GM21825 (cell line): ENCODE measurements at regions not wholly inside any gene's neighbourhood (a gene's known extent, or its start where the extent isn't known, plus 50 kb on each side); places are given as distances from the start of the nearest gene placed in this dataset.

Source experiments
- ATAC-seq: cut with Tn5 transposase; IDR thresholded peaks from one replicate; pipeline ENCODE4 v1.9.1; 2021; ENCODE audit warnings: mild to moderate bottlenecking, moderate library complexity; ENCODE audit not compliant: unreplicated experiment

DNA sequence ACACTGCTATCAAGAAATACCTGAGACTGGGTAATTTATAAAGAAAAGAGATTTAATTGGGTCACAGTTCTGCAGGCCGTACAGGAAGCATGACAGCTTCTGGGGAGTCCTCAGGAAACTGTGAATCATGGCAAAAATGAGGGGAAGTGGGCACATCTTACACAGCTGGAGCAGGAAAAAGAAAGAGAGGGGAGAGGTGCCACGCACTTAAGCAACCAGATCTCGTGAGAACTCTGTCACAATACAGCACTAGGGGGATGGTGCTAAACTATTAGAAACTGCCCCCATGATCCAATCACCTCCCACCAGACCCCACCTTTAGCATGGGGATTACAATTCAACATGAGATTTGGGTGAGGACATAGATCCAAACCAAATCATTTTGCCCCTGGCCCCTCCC, 105.5 kb upstream of the CPLX2 start:
- no peak for ATAC-seq

DNA sequence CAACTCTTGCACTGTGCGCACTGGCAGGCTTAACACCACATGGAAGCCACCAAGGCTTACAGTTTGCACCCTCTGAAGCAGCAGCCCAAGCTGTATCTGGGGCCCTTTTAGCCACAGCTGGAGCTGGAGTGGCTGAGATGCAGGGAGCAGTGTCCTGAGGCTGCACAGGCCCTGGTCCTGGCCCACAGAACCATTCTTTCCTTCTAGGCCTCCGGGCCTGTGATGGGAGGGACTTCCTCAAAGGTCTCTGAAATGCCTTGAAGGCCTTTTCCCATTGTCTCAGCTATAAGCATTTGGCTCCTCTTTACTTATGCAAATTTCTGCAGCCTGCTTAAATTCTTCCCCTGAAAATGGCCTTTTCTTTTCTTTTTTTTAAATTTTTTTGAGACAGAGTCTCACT, 104.4 kb upstream of the CPLX2 start:
- no peak for ATAC-seq

DNA sequence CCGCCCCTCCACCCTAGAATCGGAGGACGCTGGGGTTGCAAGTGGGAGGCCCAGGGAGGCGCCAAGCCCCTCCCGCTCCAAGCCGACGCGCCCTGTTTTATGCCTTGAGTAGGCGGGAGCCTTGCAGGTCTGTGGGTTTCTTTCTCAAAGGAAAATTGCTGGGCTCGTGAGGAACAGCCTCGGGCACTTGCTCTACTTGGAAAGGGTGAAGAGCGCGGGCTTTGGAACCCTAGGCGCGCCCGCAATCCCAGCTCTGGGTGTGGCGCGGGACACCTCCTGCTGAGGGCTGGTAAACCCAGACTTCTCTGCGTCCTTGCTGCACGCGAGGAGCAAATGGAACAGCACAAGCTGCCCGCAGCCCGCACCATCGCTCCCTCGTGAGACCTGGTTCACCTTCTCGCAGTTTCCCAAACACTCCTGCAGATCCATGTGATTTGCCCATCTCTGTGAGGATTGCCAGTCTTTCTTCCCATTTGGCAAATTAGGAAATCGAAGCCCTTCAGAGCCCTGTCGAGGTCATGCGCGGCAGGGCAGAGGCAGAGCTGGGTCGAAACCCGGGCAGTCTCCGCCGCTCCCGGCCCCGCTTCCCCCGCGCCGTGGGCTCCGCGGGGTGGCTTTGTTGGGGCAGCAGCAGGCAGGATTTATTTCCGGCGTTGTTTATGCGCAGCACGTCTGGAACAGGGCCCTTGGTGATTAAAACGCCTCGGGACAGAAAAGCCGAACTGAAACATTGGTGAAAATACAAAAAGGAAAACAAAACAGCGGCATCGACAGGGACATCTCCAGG, 98.4 kb upstream of the CPLX2 start:
- no peak for ATAC-seq

DNA sequence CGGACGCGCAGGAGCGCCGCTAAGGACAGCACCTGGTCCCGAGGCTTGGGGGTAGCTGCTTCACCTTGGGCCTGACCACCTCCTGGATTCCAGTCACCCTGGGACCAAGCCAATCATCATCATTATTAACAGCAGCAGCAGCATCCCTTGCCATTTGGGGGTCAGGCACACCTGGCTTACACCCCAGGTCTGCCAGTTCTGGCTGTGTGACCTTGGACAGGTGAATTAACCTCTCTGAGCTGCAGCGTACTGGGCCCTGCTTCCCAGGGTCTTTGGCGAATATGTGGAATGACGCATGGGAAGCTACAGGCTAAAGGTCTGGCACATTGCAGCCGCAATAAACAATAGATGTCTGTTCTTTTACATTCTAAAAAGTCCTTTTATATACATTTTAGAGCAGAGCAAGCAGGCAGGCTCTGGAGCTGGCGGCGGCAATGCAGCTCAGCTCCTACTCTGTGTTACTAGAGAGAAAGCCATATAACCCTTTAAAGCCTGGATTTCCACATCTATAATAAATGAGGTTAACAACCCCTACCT, 97.8 kb upstream of the CPLX2 start:
- ATAC-seq: no peak

DNA sequence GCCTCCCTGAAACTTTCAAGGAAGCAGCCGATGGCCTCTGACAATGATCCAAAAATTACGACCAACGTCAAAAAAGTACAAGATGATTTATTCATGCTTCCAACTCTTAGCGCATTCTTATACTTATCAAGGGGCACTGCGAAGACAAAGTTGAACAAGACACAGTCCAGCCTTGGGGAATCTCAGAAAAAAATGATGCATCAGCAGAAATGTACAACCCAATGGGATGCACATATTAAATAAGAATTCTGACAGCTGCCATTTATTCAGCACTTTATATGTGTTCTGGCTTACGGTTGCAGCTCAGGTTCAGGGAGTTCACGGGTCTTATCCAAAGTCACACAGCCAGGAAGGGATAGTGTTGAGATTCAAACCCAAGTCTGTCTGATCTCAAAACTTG, 96.0 kb upstream of the CPLX2 start:
- ATAC-seq: no peak

DNA sequence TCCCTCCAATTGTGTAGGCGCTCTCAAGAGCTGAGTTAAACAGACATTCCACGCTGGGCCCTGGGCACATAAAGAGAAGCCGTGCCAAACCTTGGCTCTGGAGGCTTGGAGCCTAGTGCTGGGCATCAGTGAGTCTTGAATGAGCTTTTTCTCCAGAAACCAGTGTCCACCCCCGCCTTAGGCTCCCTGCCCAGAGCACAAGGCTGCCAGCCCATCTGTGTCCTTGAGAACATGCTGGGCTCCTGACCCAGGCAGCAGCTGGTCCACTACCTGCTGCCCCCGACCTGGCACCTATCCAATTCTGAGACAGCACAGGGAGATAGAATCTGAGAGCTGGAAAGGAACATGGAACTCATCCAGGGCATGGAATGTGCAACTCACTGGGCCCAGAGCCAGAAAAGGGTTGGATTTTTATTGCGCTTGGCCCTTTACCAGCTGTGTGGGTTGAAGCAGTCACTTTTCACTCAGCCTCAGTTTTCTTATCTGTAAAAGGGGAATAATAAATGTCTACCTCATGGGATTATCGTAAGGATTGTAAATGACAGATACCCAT, 92.4 kb upstream of the CPLX2 start:
- ATAC-seq: no peak

DNA sequence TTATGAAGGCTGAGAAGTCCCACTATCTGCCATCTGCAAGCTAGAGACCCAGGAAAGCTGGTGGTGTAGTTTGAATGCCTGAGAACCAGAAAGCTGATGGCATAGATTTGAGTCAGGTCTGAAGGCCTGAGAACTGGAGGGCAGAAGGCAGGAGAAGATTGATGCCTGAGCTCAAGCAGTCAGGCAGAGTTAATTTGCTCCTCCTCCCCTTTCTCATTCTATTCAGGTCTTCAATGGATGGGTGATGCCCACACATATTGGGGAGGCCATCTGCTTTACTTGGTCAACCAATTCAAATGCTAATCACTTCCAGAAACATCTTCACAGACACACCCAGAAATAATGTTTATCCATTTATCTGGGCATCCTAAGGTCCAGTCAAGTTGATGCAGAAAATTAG, 87.6 kb upstream of the CPLX2 start:
- no peak for ATAC-seq

DNA sequence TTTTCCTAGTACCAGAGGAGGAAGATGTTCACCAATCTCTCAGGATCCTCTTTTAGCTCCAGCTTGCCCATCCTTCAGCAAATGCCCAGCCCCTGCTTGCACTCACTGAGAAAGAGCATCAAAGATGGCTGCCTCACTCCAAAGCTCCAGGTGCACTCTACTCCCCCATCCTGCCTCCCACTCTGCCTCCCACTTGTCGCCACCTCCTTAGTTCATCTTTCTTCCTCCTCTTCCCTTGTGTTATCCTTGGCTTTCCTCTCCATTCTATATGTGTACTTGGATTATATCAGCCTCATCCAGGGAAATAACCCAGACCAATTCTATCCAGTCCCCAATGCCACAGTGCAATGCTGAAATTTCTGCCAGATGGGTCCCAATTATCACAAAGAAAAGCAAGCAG, 87.1 kb upstream of the CPLX2 start:
- ATAC-seq: no peak

DNA sequence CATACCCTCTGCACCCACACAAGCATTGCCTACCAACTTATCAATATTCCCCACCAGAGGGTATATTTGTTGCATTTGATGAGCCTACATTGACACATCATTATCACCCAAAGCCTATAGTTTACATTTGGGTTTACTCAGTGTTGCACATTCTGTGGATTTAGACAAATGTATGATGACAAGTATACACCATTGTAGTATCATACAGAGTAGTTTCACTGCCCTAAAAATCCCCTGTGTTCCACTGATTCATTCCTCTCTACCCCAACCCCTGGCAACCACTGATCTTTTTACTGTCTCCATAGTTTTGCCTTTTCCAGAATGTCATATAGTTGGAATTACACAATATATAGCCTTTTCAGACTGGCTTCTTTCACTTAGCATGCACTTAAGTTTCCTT, 85.7 kb upstream of the CPLX2 start:
- ATAC-seq: no peak

DNA sequence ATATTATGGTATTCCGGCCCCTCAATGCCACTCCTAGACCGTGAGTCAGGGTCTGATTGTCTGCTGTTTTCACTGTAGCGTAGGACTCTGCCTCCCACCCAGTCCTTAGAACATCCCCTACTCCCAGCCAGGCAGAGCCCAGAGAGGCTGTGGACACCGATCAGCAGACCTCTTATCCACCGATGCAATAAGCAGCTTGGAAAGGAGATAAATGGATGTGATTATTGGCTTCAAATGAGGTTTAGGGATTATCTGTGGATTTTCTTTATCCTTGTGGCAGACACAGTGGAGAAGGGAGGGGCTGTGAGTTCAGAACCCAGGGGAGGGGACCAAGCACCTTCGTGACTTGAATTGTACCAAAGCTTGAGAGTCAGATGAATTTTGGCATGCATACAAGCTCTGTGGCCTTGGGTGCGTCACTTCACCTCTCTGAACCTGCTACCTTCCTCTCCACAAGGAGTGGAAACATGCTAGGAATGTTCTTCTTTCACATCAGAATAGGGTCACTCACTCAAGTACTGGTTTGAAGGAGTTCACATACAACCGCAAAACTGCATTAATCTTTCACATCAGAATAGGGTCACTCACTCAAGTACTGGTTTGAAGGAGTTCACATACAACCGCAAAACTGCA, 83.1 kb upstream of the CPLX2 start:
- no peak for ATAC-seq

DNA sequence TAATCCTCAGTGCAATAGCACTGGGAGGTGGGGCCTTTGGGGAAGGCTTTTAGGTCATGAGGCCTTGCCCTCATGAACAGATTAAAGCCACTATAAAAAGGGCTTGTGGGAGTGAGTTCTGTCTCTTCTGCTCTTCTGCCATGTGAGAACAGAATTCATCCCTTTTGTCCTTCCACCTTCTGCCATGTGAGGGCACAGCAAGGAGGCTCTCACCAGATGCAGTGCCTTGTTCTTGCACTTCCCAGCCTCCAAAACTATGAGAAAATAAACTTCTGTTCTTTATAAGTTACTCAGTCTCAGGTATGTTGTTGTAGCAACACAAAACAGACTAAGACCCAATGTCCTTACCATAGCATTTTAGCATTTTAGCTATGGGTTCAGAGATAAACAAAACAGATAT, 81.7 kb upstream of the CPLX2 start:
- no peak for ATAC-seq

DNA sequence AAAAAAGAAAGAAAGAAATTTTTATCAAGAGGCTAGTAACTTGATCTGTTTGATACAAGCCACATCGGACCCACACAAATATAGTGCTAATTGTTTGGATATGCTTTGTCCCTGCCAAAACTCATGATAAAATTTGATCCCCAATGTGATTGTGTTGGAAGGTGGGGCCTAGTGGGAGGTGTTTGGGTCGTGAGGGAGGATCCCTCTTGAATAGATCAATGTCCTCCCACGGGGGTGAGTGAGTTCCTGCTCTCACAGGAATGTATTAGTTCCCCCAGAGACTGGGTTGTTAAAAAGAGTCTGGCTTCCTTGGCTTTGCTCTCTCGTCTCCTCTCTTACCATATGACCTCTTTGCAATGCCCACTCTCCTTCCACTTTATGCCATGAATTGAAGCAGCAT, 80.6 kb upstream of the CPLX2 start:
- no peak for ATAC-seq

DNA sequence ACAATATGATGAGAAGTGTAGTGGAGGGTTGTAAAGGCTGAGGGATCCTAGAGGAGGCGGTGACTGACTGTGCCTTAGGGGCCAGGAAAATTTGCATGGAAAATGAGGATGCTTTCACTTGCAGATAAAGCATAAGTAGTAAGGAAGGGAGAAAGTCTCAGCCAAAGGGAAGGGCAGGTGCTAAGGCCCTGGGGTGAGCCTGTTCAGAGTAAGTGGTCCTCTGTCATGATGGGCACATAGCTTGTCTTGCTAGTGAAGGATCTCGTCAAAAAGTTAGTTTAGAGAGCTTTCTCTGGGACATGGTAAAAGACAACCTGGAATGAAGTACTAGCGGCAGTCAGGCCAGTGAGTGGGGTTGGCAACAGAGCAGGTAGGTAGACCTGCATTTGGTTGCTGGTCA, 75.4 kb upstream of the CPLX2 start:
- ATAC-seq: no peak

DNA sequence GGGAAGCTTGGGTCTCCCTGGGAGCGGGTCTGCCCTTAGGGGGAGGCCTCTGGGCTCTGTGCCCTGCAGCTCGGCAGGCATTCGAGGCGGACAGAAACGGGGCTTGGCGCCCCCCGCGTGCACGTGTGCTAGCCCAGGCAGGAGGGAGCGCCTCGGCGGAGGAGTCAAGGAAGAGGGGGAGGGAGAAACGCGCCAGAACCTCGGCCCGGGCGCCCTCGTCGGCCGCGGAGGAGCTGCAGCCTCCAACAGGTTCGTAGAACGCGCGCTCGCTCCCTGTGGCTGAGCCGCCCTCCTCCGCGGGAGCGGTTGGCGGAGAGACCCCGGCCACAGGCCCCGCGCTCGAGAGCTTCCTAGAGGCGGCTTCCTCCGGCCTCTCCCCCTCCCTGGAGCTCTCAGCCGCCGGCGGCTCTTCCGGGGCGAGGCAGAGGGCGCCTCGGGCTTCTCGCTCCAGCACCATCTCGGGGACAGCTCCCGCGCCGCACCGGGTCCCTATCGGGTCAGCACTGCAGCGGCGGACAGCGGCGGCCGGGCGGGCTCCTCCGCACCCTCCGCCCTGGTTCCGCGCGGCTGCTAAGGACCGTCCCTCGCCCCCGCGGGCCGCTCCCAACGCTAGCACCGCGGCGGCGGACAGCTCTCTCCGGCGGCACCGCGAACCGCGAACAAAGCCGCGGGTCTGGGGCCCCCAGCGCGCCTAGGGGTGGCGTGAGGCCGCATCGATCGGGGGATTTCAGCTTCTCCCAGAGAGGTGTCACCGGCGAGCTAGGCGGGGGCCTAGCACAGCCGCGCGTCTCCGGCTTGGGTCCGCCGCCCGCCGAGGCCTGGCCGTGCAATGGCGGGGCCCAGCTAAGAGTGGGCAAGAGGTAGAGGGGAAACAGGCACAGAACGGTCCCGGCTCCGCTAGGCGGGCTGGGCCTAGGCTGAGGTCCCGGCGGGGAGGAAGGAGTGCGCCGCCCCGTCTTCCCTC, 74.6 kb upstream of the CPLX2 start:
- ATAC-seq: peak; percentile 68

DNA sequence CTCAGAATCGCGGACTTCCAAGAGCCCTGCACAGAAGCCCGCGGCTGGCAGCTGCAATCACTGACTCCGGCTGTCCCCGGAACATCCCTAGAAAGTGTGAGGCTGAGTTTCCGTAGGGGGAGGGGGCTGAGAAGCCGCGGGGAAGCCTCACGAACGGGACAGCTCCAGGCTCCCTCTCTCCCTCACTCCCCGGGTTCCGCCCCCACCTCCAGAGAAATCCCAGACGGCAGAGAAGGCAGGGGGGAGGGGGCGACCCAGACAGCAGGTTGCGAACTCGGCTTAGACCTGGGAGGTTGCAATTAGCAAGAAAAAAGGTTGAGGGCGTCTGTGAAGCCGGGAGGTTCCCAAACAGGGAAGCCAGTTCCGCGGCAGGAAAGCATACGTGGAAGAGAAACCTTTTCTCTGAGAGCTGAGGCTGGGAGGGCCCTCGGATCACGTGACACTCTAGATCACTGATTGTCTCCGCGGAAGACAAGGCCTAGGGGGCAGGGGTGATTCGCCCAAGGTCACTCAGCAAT, 73.8 kb upstream of the CPLX2 start:
- no peak for ATAC-seq

DNA sequence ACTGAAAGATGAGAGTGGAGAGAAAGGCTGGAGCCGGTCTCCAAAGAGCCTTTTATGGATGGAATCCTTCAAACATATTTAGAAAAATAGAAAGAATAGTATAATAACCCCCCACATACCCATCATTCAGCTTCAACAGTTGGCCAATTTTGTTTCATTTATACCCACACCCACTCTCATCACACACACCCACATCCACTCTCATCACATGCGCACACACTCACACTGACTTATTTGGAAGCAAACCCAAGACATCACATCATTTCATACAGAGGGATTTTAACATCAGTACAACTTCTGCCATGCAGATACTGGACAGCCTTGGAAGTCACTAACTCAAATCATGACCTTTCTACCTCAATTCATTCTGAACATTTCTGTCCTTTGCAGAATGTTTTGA, 72.8 kb upstream of the CPLX2 start:
- no peak for ATAC-seq

DNA sequence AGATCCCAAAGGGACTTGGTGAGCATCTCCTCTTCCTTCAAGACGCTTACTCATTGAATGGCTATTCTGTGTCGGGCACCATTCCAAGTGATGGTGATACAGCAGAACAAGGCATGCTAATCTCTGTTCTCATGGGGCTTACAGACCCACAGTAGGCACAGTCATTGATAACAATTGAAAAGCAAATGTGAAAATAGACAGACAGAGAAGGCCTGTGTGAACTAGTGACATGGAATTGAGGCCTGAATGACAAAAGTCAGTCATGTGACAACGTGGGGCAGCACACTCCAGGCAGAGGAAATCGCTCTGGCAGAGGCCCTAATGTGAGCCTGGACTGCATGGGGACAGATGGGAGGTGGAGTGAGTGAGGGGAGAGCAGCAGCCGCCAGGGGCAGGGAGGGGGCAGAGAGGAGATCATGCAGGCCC, 70.7 kb upstream of the CPLX2 start:
- ATAC-seq: no peak

DNA sequence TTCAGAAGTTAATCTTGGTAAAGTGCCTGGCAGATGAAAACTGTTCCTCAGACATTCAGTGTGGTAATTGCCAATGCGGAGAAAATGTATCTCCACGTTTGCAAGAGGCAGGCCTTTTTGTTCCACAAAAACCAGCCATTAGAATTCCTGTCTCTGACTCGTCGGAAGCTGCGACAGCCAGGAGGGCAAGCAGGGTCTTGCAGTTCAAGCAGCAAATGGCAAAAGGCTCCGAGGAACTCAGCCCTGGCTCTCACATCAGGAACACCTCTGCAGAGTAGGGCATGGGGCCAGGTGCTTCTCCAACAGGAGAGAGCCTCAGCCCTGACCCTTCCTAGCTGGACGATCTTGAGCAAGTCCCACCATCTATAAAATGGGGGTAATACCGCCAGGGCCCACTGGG, 69.0 kb upstream of the CPLX2 start:
- no peak for ATAC-seq

DNA sequence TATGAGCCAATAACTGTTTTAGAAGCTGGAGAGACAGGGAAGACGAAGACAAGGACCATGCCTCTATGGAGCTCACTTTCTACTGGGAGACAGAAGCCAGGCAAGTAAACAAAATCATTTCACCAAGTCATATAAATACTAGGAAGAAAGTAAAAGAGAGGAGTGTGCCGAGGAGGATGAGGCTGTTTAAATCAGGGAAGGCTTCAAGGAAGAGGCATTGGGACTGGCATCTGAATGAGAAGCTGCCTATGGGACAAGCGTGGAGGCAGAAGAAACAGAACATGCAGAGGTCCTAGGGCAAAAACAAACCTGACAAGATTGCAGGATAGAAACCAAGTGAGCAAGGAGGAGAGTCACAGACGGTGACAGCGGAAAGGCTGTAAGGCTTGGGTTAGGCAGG, 68.1 kb upstream of the CPLX2 start:
- no peak for ATAC-seq

DNA sequence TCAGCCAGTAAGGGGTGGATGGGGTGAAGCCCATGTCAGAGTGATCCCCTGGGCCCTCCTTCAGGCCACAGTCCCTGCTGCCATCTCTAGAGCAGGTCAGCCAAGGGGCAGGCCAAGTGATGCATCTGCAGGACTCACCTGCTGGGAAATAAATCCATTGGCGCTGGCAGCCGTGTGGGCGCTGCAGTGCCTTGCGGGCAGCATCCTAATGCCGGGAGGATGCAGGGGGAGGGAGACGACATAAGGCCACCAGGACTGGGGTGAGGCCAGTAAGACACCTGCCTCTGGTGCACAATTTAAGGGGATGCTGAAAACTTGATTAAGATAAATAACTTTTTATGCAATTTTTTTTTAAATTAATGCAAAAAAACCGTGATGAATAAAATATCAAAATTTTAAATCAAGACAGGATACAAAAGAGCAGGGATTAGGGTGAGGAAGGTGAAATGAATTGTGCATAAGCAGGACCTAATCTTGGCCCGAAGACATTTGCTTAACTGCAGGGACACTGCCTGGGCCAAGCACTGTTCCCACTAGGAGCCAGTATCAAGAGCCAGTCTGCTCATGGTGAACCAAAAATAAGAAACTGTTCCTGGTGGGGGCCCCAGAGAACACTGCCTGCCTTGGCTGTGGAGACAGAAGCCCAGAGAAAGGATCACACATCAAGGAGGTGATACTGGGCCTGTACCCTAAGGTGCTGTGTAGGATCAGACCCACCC, 67.5 kb upstream of the CPLX2 start:
- ATAC-seq: no peak
